ENCODE measurements at regions not wholly inside any gene's neighbourhood (a gene's known extent, or its start where the extent isn't known, plus 50 kb on each side); places are given as distances from the start of the nearest gene placed in this dataset.

DNA sequence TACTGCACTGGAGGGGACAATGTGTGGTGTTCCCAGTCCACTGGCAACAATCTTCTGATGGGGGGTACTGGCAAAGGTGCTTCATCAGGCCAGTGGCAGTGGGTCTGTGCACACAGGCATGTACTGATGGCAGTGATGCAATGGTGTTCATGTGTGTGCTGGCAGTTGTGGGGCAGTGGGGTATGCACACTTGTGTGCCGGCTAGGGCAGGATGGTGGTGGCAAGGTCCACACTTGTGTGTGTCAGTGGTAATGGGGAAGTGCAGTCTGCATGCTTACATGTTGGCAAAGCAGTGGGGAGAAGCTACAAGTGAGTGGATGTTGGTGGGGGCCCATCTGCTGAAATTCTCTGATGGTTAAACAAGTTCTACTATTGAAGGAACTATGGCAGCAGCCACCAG, 504.6 kb upstream of the ZNF462 start:
- no peak for DNase-seq

DNA sequence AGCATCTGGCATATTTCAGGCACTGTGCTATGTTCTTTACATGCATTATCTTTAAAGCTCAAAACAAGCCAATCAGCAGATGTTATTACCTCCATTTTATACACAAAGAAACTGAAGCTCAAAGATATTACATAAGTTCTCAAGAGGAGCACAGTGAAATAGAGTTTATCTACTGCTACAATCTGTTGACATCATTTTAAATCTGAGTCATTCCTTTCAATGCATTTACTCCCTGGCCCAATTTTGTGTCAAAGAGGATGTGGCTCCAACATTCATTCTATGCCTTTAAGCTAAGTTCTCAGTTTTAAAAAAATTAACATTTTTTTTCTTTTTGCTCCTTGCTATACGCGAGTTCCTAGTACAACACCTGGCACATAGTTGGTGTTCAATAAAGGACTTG, 486.3 kb upstream of the ZNF462 start:
- DNase-seq = no peak

DNA sequence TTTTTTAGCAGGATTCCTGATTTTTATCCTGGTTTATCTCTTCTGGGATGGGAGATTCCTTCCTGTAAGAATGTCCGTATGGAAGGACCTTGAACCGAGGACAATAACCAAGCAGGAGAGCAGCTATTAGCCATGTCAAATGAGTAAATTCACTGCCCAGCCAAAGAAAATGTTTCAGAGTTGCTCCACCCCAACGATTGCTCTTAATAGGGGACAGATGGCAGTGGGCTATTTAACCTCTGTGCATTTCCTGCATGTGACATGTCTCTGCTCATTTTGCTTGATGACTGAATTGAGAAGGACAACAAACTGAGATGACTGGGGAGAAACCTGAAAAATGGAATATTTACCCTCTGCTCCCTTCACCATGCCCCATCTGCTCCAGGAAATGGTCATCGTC, 479.9 kb upstream of the ZNF462 start:
- no peak for DNase-seq

DNA sequence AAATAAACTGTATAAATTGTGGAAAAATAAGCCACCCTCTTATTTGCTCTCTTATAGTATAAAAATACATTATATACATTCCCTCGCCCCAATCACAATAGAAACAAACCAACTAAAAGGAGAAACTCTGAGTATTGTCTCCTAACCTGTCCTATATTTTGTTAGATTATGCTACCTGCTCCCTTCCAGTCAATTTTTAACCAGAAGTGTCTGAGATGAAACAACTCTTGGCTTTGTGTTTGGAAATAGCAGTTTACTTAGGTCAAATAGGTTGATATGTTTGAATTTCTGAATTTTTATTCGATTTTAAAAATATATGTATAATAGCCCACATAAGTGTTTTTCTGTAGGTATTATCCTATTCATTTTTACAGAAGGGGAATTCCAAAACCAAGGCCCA, 475.0 kb upstream of the ZNF462 start:
- no peak for DNase-seq

DNA sequence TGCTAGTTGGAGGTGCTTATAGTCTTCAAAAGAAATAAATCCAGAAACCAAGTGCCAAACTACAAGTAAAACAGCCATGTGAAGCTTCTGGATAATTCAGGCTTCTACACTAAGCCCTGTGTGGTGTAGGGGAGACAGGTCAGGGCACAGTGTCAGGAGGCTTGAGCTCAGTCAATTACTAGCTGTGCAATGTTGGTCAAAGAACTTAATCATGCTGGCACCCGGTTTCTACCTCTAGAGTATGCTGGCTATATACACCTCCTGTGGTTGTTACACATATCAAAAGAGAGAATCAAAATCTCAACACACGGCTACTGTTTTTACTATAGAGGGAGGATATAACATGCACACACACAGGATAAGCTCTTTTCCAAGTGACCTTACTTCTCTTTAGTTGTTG, 469.7 kb upstream of the ZNF462 start:
- no peak for DNase-seq

DNA sequence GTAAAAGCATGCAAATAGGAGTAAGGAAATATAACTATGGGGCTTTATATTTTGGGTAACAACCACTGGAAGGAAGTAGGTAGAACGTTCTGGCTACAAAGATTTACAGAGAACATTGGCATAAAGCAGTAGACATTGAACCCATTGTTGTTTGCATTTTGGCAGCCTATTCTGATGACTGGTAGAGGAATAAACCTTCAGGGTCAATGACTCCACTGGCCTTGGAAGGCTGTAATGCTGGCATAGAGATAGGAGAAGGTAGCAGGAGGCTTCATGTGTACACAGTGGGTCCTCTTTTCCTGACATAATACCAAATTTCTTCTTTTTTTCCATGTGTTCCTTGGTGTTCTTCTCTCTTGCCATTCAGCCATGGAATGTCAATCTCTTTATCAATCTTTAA, 462.8 kb upstream of the ZNF462 start:
- DNase-seq = no peak

DNA sequence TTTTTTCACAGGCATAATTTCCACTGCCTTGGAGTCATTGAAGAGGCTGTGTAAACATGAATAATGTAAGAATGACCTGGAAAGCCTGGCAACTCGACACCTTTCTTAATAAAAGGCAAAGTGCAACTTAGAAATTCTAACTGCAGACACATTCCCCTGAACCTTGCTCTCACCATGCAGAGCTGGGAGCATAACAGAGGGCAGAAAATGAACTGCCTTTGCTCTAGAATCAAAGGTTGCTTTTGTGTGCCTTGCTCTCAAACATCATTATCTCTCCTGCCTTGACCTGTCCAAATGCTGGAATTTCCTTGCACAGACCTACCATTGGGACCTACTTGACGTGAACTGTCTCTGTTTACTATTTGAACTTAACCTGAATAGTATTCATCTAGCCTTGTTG, 462.0 kb upstream of the ZNF462 start:
- DNase-seq = no peak

DNA sequence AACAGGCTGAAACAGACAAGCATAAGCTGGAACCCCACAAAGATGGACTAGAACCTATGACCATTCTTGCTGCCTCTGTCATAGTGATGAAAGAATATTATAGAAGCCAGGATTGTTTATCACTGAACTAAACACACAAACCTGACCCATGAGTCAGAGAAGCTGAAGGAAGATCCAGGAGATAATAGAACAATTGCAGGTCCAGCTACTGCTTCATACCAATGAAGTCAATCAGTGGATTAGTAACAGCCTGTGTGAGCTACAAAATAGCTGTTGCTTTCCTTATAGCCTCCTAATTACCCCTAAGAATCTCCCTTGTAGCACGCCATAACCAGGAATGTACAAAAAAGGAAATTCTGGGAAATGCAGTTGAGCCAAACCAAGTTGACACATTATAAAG, 459.9 kb upstream of the ZNF462 start:
- no peak for DNase-seq

DNA sequence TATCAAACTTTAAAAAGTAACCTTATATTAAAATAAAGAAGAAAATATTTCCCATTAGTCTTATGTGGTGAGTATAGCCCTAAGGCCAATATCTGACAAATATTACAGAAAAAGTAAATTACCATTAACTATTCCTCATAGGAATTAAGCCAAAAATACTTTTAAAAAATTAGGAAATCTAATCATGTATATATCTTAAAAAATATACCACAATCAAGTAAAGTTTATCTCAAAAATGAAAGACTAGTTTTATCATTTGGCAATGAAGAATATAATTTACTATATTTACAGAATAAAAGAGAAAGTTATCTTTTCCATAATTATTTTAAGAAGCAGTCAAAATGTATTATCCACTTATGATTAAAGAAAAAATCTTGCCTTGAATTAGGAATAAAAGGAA, 458.8 kb upstream of the ZNF462 start:
- DNase-seq = no peak

DNA sequence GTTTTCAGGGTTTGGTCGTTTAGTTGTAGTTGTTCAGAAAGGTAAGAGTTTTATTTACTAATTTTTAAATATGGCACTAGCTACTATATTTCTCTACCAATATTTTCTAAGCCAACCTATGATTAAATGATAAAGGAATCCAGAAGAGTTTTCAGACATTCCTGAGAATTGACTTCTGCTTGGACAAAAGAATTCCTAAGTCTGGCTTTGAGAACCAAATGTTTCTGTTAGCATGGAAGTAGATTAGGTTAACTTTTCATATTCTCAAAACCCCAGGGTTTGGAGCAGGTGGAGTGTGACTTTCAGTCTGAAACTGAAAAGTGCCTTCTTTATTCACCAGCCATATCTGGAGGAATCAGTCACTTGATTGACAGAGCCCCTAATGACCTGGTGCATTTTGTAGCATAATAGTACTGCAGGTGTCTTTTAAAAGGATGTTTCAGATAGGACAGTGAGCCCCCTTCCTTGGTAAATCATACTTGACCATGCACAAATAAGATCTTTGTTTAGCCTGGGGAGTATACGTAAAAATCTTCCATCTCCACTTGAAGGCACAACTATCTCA, 457.0 kb upstream of the ZNF462 start:
- DNase-seq = no peak

DNA sequence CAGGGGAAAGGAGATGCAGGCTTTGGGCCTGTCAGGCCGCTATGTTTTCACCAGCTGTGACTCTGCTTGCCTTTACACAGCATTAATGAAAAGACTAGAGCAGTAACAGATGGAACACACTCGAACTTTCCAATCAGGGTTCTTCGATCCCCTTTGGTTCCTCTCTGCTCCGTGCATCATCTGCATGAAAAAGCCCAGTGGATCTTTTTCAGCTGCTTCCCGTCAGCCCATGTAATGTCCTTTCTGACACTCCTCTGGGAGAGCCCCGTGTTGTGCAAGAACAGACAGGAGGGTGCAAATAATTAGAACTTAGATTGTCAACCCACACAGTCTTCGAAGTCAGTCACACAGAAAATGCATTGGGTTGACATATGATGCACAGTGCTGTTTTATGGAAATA, 448.9 kb upstream of the ZNF462 start:
- DNase-seq = no peak

DNA sequence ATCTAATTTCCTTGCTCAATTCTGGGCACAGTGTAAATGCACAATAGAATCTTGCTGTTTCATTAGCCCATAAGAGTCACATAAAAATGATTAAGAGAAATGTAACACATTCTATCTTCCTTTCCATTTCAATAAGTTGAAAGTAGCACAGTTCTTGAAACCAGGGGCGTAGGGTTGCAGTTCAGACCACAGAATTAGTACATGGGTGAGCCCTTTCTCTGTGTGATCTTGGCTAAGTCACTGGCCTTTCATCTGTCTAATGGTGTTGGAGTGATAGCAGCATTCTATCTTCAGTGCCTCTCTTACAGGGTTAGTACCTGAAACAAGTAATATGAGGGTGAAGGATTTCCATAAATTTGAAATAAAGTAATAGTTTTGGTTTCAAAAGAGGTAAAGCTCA, 445.3 kb upstream of the ZNF462 start:
- DNase-seq = no peak

DNA sequence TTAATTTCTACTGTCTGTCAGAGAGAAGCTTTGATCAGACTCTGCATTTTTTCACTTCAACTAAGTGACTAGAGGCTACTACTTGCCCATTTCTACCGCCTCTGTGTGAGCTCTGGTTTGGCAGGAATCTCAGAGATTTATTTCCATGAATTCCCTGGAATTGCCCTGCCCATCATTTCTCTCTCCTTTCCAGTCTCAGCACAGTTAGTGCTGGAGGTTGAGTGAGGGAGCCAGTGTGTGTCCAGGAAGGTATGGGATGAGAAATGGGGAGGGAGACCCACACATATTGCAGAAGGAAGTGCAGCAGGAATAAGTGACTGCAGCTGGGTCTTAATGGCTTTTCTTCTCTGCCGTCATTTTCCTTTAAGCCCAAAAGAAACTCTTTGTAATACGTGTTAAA, 443.1 kb upstream of the ZNF462 start:
- no peak for DNase-seq

DNA sequence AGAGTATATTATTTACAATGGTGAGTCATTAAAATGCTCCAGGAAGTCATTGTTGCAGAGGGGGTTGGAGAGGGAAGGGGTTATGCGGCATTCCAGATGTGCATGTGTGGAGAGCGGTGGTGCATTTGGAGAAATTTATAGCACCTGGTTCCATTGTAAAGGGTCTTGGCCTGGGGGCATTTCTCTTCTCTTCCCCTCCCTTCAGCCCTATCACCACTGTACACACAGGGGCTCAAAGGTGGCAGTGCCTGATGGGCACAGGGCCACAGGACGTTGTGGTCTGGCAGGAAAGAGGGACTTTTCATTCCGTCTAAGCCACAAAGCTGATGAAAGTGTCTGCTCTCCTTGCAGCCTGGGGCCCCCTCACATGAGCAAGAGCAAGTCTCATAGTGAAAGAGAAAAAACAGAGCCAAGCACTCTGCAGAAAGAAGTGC, 442.4 kb upstream of the ZNF462 start:
- no peak for DNase-seq

DNA sequence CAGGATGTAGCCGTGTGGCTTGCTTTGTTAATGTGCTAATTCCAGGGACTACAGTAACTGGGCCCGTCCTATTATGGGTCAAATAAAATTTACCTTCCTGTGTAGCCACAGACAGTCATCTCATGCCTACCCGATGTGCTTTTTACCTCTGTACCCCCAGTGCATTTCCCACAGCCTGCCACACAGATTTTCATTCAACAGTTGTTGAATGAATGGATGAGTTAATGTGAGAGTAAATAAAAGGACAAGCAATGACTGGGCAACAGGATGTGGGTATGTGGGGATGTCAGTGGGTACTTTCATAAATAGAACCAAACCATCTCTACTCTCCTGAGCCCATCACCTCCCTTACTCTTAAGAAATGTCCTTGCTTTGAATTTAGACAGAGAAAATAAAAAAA, 441.2 kb upstream of the ZNF462 start:
- no peak for DNase-seq

DNA sequence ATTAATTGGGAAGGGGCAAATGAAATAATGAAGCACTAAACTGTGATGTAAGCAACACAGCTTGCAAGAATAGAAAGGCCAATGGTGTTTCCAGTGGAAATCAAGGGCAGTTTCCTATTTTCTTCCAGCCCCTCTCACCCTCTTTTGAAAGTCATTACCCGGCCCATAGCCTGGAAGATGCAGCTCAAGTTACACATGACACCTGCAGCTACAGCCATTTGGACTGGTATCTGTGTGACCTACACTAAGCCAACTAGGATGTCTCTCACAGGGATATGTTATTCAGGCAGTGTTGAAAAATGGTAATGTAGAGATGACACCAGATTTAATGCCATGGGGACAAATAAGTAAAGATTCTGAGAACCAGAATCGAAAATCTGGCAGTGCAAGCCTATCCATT, 439.4 kb upstream of the ZNF462 start:
- DNase-seq = no peak

DNA sequence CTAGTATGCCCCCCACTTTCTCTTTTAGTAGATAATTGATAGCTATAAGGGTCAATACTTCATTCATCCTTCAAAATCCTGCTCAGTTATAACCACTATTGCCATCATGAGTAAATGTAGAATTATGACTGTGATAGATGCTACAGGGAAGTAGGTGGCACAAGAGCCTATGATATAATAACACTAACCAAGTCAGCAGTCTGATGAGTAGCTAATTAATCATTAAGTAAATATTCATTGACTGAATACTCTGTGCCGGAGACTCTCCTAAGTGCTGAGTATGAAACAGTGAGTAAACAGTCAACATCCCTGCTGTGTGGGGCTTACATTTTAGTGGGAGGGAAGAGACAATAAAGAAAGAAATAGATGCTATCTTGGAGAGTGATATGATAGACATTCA, 430.3 kb upstream of the ZNF462 start:
- DNase-seq = no peak

DNA sequence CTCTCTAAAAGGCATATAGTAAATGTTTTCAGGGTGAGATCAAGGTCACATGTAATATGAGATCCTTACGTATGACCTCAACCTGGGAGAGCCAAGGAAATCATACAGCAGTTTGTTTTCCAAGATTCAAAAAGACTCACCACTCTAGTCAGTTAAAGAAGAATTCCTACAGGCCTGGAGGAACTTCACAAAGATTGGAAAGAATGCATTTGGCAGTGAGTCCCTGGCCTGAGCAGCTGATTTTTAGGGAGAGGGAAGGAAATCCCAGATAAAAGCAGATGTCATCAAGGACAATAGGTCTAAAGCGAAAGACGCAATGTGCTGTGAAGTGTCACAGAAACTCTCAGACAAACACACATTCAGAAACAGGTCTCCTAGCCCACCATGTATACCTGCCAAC, 424.0 kb upstream of the ZNF462 start:
- no peak for DNase-seq

DNA sequence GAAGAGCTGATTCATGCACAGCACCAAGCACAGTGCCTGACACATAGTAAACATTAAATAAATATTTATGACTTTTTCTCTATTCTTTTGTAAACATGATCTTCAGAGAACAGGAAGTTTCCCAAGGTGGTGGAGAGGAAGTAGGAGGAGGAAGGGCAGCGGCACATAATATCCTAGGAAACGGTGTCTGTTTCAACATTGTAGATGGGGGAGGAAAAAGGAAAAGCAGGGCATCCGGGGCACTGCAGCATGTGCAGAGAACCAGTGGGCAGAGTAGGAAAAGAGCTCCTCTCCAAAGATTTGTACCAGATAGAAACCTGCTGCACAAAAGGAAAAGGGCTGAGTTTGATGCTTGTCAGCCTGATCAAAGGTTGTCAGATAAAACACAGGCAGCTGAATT, 421.7 kb upstream of the ZNF462 start:
- no peak for DNase-seq

DNA sequence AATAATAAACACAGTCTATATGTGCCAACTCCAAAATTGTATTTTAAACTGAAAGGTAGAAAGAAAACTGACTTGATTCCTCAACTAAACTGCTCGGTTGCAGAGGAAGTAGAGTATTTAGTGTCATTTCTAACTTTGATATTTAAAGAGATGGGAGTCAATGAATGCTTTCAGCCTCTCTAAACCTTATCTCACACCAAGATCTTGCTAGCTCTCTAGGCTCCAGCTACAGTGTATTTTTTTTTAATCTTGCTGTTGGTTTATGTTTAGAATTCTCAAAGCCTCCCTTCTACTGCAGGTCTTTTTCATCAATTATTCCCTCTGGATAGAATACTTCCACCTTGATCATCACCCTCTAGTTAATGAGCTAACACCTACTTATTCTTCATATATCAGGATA, 419.4 kb upstream of the ZNF462 start:
- no peak for DNase-seq

DNA sequence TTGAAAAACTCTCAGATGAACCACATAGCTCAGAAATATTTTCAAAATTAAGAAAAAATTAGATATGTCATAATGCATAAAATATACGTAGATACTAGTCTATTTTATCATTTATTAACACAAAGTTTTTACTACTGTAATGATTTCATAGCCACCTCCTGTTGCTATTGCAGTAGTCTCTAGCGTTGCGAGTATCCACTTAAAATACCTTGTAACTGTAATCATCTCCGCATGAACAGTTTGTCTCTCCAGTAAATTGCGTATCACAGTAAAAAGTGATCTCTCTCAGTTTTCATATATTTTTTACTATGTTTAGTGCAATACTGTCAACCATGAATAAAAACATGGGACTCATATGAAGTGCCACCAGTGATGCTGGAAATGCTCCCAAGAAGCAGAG, 417.9 kb upstream of the ZNF462 start:
- no peak for DNase-seq

DNA sequence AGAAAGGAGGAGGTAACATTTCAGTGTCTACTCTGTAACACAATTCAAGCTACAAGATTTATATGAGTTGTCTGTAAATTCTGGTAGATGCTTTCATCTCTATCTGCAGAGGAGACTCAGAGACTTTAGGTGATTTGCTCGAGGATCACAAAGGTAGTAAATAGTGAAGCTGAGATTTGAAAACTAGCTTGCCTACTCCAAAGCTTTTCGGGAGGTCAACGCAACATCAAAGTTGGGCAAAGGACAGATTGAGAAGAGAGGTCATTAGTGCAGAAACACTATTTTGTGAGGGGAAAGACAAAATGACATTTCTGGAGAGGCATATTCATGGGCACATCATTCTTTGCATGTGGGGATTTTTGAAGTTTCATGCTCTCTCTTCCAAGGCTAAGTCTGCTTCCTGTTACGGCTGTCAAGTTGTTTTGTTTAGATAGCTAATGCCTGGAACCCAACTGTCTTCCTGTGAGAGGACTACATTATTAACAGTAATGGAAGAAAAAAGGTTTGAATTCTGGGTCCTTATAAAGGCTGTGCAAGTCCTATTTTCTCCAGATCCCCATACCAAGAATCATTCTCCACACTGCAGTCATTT, 413.5 kb upstream of the ZNF462 start:
- DNase-seq = no peak

DNA sequence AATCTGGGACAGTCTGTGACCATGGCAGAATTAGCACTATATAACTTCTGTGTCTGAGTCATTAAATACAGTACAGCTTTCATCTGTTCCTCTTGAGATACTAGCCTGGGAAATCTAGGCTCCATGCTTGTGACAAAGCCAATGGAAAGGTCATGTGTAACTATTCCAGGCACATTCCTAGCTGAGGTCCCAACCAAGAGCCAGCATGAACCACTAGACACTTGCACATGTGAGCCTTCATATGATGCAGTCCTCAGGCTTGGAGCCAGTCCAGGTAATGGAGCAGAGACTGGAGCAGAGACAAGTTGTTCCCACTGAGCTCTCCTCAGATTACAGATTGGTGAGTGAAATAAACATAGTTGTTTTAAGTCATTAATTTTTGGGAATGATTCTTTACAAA, 412.4 kb upstream of the ZNF462 start:
- DNase-seq = no peak

DNA sequence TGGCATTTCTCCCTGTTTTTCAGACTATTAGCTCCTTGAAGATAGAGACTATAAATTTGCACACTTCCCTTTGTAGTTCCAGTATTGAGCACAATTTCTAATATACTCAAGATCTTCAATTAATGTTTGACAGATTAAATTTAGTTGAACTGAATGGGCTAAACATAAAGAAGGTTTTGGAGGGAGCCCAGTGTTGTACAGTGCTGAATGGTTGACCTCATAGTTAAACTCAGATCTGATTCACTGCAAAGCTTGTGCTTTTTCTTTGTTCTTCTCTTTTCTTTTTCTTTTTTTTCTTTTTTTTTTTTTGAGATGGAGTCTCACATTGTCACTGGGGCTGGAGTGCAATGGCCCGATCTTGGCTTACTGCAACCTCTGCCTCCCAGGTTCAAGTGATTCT, 411.7 kb upstream of the ZNF462 start:
- no peak for DNase-seq

DNA sequence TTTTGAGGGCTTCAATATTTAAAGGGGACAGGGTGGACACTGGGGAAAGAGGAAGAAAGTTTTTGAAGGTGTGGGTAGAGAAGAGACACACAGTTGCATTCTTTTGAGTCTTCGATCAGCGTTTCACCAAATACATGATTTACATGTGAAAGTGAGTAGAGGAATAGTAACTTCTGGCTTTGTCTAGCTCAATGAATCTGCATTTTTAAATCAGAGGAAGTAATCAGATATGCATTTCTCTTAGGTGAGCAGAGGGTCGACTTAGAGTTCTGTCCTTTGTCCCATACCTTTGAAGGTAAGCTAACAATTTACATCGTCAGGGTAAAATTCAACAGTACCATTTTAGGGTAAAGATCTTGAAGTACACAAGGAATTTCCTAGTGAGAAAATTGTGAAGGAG, 406.4 kb upstream of the ZNF462 start:
- no peak for DNase-seq

All from DMS79 treated with DMSO at 0.1 percent for 48 hours (cell line).